Calu3 (cell line): ENCODE measurements at regions not wholly inside any gene's neighbourhood (a gene's known extent, or its start where the extent isn't known, plus 50 kb on each side); places are given as distances from the start of the nearest gene placed in this dataset.

Source experiments
- BruUV-seq: library from RNA; stranded (reverse); fragments of 400-500 nt; replicated peaks from 2 replicates; lab custom pipeline; 2021; lab: Mats Ljungman, UMichigan
- CTCF ChIA-PET: fragments of 300-600 bp; sonication (Branson Sonifier 250); formaldehyde crosslinking; loops from one replicate; lab custom pipeline; 2022; ENCODE audit warnings: antibody characterized with exemption; lab: Charles Lee
- DNase-seq: peaks from one replicate; pipeline ENCODE4 v3.0.0; 2022
- H3K27ac Mint-ChIP-seq: one replicate; pipeline ENCODE4 v1.8.0; 2022; ENCODE audit warnings: mixed read lengths; ENCODE audit not compliant: unreplicated experiment
- H3K27me3 Mint-ChIP-seq: one replicate; pipeline ENCODE4 v1.8.0; 2022; ENCODE audit warnings: mixed read lengths; ENCODE audit not compliant: unreplicated experiment
- H3K36me3 Mint-ChIP-seq: one replicate; pipeline ENCODE4 v1.8.0; 2022; ENCODE audit warnings: mild to moderate bottlenecking, moderate library complexity, mixed read lengths; ENCODE audit not compliant: insufficient read depth, unreplicated experiment
- H3K4me1 Mint-ChIP-seq: one replicate; pipeline ENCODE4 v1.8.0; 2022; ENCODE audit warnings: mild to moderate bottlenecking, low read depth, mixed read lengths; ENCODE audit not compliant: unreplicated experiment
- H3K4me3 Mint-ChIP-seq: one replicate; pipeline ENCODE4 v1.8.0; 2022; ENCODE audit warnings: mild to moderate bottlenecking, low read depth, moderate library complexity, mixed read lengths; ENCODE audit not compliant: unreplicated experiment
- H3K9me3 Mint-ChIP-seq: one replicate; pipeline ENCODE4 v1.8.0; 2022; ENCODE audit warnings: low read depth, mixed read lengths; ENCODE audit not compliant: unreplicated experiment
- intact Hi-C: fragments of 100-400 bp; cut with micrococcal nuclease; formaldehyde crosslinking; loops from one replicate; pipeline ENCODE4 v1.10.0; 2022; ENCODE audit not compliant: unreplicated experiment
- TF ChIP-seq, protein P1 (sequence below): fragments of 200-600 bp; IDR thresholded peaks from one replicate; pipeline ENCODE4 v1.8.0; 2022; ENCODE audit warnings: antibody characterized with exemption; ENCODE audit not compliant: unreplicated experiment

DNA sequence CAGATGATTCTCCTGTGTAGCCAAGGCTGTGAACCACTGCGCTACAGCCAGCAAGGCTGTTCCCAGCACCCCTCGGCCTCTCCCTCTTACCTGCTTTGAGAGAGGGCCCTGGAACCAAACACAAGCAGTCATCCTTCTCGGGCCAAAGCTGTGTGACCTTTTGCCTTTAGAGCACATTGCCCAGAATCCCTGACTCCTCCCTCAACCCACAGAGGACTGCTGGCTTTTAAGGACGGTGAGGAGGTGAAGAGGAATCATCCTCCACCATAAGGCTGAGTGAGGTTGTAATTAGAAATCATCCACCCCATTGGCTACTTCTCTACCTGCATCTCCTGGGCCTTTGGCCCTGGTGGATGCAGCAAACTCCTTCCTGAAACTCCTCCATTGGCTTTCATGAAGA is 93.6 kb upstream of the PJA1 start:
- H3K4me1 Mint-ChIP-seq, result no peaks in the 10 kb centered on the region
- BruUV-seq, result no TSS peak
- no peaks in the 10 kb centered on the region for H3K9me3 Mint-ChIP-seq
- TF ChIP-seq, protein P1, sequence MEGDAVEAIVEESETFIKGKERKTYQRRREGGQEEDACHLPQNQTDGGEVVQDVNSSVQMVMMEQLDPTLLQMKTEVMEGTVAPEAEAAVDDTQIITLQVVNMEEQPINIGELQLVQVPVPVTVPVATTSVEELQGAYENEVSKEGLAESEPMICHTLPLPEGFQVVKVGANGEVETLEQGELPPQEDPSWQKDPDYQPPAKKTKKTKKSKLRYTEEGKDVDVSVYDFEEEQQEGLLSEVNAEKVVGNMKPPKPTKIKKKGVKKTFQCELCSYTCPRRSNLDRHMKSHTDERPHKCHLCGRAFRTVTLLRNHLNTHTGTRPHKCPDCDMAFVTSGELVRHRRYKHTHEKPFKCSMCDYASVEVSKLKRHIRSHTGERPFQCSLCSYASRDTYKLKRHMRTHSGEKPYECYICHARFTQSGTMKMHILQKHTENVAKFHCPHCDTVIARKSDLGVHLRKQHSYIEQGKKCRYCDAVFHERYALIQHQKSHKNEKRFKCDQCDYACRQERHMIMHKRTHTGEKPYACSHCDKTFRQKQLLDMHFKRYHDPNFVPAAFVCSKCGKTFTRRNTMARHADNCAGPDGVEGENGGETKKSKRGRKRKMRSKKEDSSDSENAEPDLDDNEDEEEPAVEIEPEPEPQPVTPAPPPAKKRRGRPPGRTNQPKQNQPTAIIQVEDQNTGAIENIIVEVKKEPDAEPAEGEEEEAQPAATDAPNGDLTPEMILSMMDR, result no peak
- CTCF ChIA-PET, result no interaction called here
- no peak overlapping the region for H3K27ac Mint-ChIP-seq
- no peaks in the 10 kb centered on the region for H3K36me3 Mint-ChIP-seq
- peaks cover 14% of the 10 kb centered on the region for H3K27me3 Mint-ChIP-seq
- intact Hi-C loops, result no loop called here
- DNase-seq, result no peak
- no peak overlapping the region for H3K4me3 Mint-ChIP-seq

DNA sequence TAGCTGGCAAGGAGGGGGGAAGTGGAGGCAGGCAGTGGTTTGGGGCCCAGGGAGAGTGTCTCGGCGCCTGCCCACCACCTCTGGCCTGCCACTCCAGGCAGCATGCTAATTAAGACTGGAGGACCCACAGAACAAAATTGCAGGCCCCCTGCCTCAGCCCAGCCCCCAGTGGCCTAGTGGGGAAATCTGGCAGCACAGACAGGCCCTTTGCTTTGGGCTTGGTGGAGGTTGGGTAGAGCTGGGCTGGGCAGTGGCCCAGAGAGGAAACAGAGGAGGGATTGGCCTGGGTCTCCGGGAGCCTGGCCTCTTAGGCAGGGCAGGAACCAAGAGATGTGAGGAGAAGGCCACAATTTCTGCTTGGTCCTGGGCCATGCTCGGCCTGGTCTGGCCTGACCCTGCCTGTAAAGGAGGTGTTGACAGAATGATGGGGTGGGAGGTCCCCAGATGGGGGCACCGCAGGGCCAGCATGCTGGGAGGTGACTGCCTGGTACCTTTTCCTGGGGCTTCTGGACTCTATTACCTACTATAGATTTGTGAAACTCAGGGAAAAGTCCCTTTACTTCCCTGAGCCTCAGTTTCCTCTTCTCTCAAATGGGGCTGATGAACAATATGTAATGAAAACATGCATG is 92.4 kb upstream of the PJA1 start:
- H3K4me1 Mint-ChIP-seq, result no peaks in the 10 kb centered on the region
- no peaks in the 10 kb centered on the region for H3K9me3 Mint-ChIP-seq
- no peak overlapping the region for H3K27ac Mint-ChIP-seq
- H3K4me3 Mint-ChIP-seq, result no peak overlapping the region
- BruUV-seq, result no TSS peak
- no peak for DNase-seq
- CTCF ChIA-PET, result no interaction called here
- no peaks in the 10 kb centered on the region for H3K36me3 Mint-ChIP-seq
- H3K27me3 Mint-ChIP-seq, result peaks cover 14% of the 10 kb centered on the region
- intact Hi-C loops, result no loop called here
- TF ChIP-seq, protein P1, result no peak

DNA sequence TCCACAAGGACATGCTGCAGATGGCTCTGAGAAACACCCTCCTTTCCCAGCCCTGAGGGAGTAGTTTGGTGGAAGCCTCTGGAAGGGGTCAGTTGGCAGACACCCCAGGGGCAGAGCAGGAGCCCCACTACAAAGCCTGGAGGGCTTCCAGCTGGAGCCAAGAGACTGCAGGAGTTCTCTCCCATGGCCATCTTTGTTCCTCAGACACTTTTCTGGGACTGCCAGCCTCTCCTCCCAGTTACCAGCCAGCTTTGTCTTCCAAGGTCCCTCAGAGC is 91.0 kb upstream of the PJA1 start:
- CTCF ChIA-PET, result no interaction called here
- H3K27ac Mint-ChIP-seq, result no peak overlapping the region
- no peaks in the 10 kb centered on the region for H3K4me1 Mint-ChIP-seq
- DNase-seq, result no peak
- TF ChIP-seq, protein P1, result no peak
- intact Hi-C loops, result no loop called here
- H3K36me3 Mint-ChIP-seq, result no peaks in the 10 kb centered on the region
- no peak overlapping the region for H3K4me3 Mint-ChIP-seq
- H3K27me3 Mint-ChIP-seq, result peaks cover 14% of the 10 kb centered on the region
- no TSS peak for BruUV-seq
- no peaks in the 10 kb centered on the region for H3K9me3 Mint-ChIP-seq

DNA sequence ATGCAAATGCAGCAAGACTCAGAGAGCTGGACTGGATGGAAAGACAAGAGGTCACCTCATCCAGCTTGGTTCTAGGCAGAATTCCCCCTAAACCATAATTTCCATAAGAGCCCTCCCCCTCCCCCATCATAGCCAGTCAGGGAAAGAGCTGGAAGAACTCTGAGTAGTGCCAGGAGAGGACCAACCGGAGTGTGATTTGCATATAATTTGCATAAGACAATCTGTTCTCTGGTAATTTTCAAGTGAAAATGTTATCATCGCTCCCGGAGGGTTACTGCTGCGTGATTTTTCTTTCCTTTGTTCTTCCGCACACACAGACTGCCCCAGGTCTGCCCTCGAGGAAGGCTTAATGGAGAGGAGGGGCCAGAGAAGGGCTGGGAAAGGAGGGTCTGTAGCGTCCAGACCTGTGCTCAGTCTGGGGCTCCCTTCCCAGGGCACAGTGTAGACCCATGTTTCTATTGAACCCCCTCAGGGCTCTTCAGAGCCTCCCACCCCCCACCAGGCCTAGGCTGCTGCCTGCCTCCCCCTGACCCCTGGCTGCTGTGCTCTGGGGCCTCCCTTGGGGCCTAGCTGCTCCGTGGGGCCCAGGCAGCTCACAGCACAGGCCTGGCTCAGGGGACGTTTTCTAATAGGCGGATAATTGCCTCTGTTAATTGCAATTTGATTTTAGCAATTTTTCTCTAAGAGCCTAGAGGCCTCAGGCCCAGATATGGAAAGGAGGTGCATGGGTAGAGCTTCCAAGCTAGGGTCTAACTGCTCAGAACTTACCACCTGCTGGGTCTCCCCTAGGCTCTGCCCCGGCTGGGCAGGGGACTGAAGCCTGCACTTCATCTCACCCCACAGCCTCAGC is 90.4 kb upstream of the PJA1 start:
- Mint-ChIP-seq H3K9me3 (no peaks in the 10 kb centered on the region), H3K4me1 (no peaks in the 10 kb centered on the region), H3K27ac (no peak overlapping the region), H3K36me3 (no peaks in the 10 kb centered on the region), H3K4me3 (no peak overlapping the region), H3K27me3 (peaks cover 14% of the 10 kb centered on the region)
- TF ChIP-seq, protein P1, result no peak
- intact Hi-C loops, result no loop called here
- CTCF ChIA-PET, result no interaction called here
- DNase-seq, result no peak
- no TSS peak for BruUV-seq
